ENCODE measurements at regions not wholly inside any gene's neighbourhood (a gene's known extent, or its start where the extent isn't known, plus 50 kb on each side); places are given as distances from the start of the nearest gene placed in this dataset.

DNA sequence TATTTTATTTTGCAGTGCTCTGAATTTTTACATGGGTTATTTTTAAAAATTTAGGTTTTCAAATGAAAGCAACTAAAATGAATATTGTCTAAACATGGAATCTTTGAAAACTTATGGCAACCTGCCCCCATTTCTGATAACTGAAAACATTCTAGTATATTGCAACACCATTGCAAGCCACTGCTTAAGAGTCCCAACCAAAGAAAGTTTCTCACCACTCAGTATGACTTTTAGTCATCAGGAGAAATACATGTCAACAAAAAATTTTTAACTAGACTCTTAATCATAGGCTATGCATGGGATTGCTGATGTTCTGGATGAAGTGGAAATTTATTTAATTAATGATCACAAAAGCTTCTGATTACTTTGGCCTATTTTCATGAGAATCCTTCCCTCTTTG is 112.1 kb downstream of the TNFSF18 start:
- TF ChIP-seq TCF4 (CRISPR knock-in tag; IDR thresholded peaks at IDR 0.05; ENCODE audit: borderline replicate concordance) (no peak), ZNF8 (CRISPR knock-in tag; IDR thresholded peaks at IDR 0.05) (no peak), ZFP3 (CRISPR knock-in tag; IDR thresholded peaks at IDR 0.05) (no peak), ESRRG (CRISPR knock-in tag; IDR thresholded peaks at IDR 0.05) (no peak), ZC3H10 (CRISPR knock-in tag; IDR thresholded peaks at IDR 0.05) (no peak), GLIS3 (CRISPR knock-in tag; IDR thresholded peaks at IDR 0.05) (no peak), TOX (CRISPR knock-in tag; IDR thresholded peaks at IDR 0.05; ENCODE audit: borderline replicate concordance) (no peak), ZNF70 (CRISPR knock-in tag; IDR thresholded peaks at IDR 0.05) (no peak), OSR1 (CRISPR knock-in tag; IDR thresholded peaks at IDR 0.05) (no peak)
- TF ChIP-seq, protein P1, sequence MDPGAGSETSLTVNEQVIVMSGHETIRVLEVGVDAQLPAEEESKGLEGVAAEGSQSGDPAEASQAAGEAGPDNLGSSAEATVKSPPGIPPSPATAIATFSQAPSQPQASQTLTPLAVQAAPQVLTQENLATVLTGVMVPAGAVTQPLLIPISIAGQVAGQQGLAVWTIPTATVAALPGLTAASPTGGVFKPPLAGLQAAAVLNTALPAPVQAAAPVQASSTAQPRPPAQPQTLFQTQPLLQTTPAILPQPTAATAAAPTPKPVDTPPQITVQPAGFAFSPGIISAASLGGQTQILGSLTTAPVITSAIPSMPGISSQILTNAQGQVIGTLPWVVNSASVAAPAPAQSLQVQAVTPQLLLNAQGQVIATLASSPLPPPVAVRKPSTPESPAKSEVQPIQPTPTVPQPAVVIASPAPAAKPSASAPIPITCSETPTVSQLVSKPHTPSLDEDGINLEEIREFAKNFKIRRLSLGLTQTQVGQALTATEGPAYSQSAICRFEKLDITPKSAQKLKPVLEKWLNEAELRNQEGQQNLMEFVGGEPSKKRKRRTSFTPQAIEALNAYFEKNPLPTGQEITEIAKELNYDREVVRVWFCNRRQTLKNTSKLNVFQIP (CRISPR knock-in tag; IDR thresholded peaks at IDR 0.05; ENCODE audit: borderline replicate concordance, low read depth): no peak
- TF ChIP-seq, protein P2, sequence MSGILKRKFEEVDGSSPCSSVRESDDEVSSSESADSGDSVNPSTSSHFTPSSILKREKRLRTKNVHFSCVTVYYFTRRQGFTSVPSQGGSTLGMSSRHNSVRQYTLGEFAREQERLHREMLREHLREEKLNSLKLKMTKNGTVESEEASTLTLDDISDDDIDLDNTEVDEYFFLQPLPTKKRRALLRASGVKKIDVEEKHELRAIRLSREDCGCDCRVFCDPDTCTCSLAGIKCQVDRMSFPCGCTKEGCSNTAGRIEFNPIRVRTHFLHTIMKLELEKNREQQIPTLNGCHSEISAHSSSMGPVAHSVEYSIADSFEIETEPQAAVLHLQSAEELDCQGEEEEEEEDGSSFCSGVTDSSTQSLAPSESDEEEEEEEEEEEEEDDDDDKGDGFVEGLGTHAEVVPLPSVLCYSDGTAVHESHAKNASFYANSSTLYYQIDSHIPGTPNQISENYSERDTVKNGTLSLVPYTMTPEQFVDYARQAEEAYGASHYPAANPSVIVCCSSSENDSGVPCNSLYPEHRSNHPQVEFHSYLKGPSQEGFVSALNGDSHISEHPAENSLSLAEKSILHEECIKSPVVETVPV (CRISPR knock-in tag; IDR thresholded peaks at IDR 0.05): no peak
- no peak for ATAC-seq

DNA sequence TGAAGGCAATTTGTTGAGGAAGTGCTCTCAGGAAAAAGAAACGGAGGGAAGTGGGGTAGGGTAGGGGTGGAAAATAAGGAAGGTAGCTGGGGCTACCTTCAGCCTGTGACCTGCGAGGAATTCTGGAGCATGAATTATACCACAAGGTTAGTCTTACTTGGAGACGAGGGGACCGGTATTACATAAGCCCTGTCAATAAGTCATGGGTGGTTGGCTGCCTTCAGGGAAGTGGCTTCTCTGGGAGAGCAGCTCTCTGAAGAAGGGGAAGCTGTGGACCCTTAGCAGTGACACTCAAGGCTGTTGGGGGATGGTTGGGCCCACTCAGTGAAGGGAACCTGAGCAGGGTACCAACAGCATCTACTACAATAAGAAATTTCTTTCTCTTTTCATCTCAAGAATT is 111.3 kb downstream of the TNFSF18 start:
- no peak for ATAC-seq
- TF ChIP-seq TOX (CRISPR knock-in tag; IDR thresholded peaks at IDR 0.05; ENCODE audit: borderline replicate concordance): no peak
- TF ChIP-seq, protein P1 (CRISPR knock-in tag; IDR thresholded peaks at IDR 0.05; ENCODE audit: borderline replicate concordance, low read depth): no peak
- TF ChIP-seq, protein P2 (CRISPR knock-in tag; IDR thresholded peaks at IDR 0.05): no peak
- TF ChIP-seq SNAI2 (CRISPR knock-in tag; IDR thresholded peaks at IDR 0.05): no peak
- TF ChIP-seq ZFP30 (CRISPR knock-in tag; IDR thresholded peaks at IDR 0.05): no peak
- TF ChIP-seq, protein P3, sequence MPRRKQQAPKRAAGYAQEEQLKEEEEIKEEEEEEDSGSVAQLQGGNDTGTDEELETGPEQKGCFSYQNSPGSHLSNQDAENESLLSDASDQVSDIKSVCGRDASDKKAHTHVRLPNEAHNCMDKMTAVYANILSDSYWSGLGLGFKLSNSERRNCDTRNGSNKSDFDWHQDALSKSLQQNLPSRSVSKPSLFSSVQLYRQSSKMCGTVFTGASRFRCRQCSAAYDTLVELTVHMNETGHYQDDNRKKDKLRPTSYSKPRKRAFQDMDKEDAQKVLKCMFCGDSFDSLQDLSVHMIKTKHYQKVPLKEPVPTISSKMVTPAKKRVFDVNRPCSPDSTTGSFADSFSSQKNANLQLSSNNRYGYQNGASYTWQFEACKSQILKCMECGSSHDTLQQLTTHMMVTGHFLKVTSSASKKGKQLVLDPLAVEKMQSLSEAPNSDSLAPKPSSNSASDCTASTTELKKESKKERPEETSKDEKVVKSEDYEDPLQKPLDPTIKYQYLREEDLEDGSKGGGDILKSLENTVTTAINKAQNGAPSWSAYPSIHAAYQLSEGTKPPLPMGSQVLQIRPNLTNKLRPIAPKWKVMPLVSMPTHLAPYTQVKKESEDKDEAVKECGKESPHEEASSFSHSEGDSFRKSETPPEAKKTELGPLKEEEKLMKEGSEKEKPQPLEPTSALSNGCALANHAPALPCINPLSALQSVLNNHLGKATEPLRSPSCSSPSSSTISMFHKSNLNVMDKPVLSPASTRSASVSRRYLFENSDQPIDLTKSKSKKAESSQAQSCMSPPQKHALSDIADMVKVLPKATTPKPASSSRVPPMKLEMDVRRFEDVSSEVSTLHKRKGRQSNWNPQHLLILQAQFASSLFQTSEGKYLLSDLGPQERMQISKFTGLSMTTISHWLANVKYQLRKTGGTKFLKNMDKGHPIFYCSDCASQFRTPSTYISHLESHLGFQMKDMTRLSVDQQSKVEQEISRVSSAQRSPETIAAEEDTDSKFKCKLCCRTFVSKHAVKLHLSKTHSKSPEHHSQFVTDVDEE (CRISPR knock-in tag; IDR thresholded peaks at IDR 0.05): no peak
- TF ChIP-seq OSR1 (CRISPR knock-in tag; IDR thresholded peaks at IDR 0.05): no peak
- no peak for TF ChIP-seq ISL1 (CRISPR knock-in tag; IDR thresholded peaks at IDR 0.05)
- no peak for TF ChIP-seq ESRRG (CRISPR knock-in tag; IDR thresholded peaks at IDR 0.05)
- TF ChIP-seq ZNF565 (CRISPR knock-in tag; conservative IDR thresholded peaks at IDR 0.05; ENCODE audit: low read depth): no peak
- no peak for TF ChIP-seq PPARA (CRISPR knock-in tag; IDR thresholded peaks at IDR 0.05; ENCODE audit: borderline replicate concordance)
- TF ChIP-seq ARNTL (CRISPR knock-in tag; IDR thresholded peaks at IDR 0.05; ENCODE audit: borderline replicate concordance, low read depth): no peak
- TF ChIP-seq, protein P4, sequence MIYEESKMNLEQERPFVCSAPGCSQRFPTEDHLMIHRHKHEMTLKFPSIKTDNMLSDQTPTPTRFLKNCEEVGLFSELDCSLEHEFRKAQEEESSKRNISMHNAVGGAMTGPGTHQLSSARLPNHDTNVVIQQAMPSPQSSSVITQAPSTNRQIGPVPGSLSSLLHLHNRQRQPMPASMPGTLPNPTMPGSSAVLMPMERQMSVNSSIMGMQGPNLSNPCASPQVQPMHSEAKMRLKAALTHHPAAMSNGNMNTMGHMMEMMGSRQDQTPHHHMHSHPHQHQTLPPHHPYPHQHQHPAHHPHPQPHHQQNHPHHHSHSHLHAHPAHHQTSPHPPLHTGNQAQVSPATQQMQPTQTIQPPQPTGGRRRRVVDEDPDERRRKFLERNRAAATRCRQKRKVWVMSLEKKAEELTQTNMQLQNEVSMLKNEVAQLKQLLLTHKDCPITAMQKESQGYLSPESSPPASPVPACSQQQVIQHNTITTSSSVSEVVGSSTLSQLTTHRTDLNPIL (CRISPR knock-in tag; IDR thresholded peaks at IDR 0.05; ENCODE audit: low read depth): no peak
- TF ChIP-seq RARB (CRISPR knock-in tag; IDR thresholded peaks at IDR 0.05): no peak
- no peak for TF ChIP-seq BACH2 (CRISPR knock-in tag; IDR thresholded peaks at IDR 0.05; ENCODE audit: borderline replicate concordance)
- no peak for TF ChIP-seq ZNF8 (CRISPR knock-in tag; IDR thresholded peaks at IDR 0.05)
- TF ChIP-seq ZNF70 (CRISPR knock-in tag; IDR thresholded peaks at IDR 0.05): no peak
- no peak for TF ChIP-seq CSDC2 (CRISPR knock-in tag; IDR thresholded peaks at IDR 0.05)
- TF ChIP-seq TCF4 (CRISPR knock-in tag; IDR thresholded peaks at IDR 0.05; ENCODE audit: borderline replicate concordance): no peak
